ENCODE measurements at regions not wholly inside any gene's neighbourhood (a gene's known extent, or its start where the extent isn't known, plus 50 kb on each side); places are given as distances from the start of the nearest gene placed in this dataset.

- TF ChIP-seq CTCF (IDR thresholded peaks at IDR 0.05) (no peak), OVOL2 (CRISPR knock-in tag; IDR thresholded peaks at IDR 0.05; ENCODE audit: borderline replicate concordance) (no peak), CREB1 (CRISPR knock-in tag; IDR thresholded peaks at IDR 0.05) (no peak), USF1 (CRISPR knock-in tag; IDR thresholded peaks at IDR 0.05) (no peak), ZNF396 (CRISPR knock-in tag; IDR thresholded peaks at IDR 0.05; ENCODE audit: borderline replicate concordance) (no peak), ZBTB21 (CRISPR knock-in tag; IDR thresholded peaks at IDR 0.05; ENCODE audit: borderline replicate concordance) (no peak), ZNF512 (CRISPR knock-in tag; IDR thresholded peaks at IDR 0.05; ENCODE audit: borderline replicate concordance) (no peak), ATF3 (CRISPR knock-in tag; conservative IDR thresholded peaks at IDR 0.05) (no peak)
Observed at GRCh38 chr15:47402829-47403228, 314.5 kb upstream of the SEMA6D start.

Data from WTC11 (cell line).